ENCODE measurements at regions not wholly inside any gene's neighbourhood (a gene's known extent, or its start where the extent isn't known, plus 50 kb on each side); places are given as distances from the start of the nearest gene placed in this dataset.
"Not testable (repeated sequence)": the region's sequence is repeated elsewhere in the genome, so short reads cannot be mapped to it uniquely, and the experiment has no call there.

DNA sequence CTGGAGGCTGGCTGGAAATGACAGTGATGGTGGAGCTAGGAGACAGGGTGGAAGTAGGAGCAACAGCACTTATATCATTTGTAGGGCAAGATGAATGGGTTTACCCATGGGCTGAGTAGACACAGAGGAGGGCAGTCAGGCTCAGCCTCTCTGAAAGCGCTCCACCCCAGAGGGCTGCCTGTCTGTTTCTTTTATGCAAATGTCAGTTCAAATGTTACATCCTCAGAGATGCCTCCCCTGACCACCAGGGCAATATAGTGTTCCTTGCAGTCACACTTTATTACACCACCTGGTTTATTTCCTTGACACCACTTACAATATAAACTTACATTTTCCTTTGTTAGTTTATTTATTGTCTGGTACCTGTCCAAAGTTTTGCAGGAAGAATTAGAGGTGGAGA is 159.5 kb upstream of the IL12B start:
- TF ChIP-seq, protein P1, sequence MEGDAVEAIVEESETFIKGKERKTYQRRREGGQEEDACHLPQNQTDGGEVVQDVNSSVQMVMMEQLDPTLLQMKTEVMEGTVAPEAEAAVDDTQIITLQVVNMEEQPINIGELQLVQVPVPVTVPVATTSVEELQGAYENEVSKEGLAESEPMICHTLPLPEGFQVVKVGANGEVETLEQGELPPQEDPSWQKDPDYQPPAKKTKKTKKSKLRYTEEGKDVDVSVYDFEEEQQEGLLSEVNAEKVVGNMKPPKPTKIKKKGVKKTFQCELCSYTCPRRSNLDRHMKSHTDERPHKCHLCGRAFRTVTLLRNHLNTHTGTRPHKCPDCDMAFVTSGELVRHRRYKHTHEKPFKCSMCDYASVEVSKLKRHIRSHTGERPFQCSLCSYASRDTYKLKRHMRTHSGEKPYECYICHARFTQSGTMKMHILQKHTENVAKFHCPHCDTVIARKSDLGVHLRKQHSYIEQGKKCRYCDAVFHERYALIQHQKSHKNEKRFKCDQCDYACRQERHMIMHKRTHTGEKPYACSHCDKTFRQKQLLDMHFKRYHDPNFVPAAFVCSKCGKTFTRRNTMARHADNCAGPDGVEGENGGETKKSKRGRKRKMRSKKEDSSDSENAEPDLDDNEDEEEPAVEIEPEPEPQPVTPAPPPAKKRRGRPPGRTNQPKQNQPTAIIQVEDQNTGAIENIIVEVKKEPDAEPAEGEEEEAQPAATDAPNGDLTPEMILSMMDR (IDR thresholded peaks at IDR 0.05; ENCODE audit: insufficient read depth, low read depth, low read length, missing control alignments), result no peak
- DNase-seq (ENCODE audit: low read depth), result no peak
- no peak overlapping the region for H3K4me3 ChIP-seq (ENCODE audit: low read length)

DNA sequence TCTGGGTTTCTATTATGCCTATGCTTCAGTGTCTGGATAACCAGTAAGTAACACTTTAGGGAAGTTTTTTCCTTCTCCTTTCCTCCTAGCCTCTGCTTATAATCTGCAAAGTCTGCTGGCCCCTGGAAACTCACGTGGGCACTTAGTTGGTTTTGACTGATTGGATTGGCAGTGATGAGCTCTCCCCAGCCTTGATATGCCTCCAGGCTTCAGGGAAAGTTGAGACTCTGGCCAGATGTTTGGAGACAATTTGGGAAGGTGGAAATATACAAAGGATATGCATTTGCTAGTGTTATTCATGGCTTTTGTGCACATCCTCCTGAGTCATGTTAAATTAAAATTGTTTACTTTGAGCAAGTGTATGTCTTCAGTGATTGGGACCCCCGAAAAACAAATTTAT is 160.2 kb upstream of the IL12B start:
- DNase-seq (ENCODE audit: low read depth), result no peak
- TF ChIP-seq, protein P1 (IDR thresholded peaks at IDR 0.05; ENCODE audit: insufficient read depth, low read depth, low read length, missing control alignments), result no peak
- H3K4me3 ChIP-seq (ENCODE audit: low read length), result no peak overlapping the region

DNA sequence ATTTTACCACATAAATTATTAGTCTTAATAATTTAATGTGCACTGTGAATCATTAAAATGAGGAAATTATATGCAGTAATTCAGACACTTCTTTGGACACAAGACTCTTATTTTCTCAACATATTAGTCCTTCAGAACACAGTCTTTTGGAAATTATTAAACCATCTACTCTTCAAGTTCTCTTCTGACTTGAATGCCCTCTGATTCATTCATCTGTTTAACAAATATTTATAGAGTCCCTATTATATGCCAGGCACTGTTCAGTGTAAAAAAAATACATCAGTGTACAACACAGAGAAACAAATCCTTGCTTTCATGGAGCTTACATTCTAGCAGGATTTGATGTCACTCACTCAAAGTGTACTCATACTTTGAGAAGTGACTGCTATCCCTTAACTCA is 163.4 kb upstream of the IL12B start:
- DNase-seq (ENCODE audit: low read depth), result no peak
- H3K4me3 ChIP-seq (ENCODE audit: low read length), result no peak overlapping the region
- TF ChIP-seq, protein P1 (IDR thresholded peaks at IDR 0.05; ENCODE audit: insufficient read depth, low read depth, low read length, missing control alignments), result no peak

DNA sequence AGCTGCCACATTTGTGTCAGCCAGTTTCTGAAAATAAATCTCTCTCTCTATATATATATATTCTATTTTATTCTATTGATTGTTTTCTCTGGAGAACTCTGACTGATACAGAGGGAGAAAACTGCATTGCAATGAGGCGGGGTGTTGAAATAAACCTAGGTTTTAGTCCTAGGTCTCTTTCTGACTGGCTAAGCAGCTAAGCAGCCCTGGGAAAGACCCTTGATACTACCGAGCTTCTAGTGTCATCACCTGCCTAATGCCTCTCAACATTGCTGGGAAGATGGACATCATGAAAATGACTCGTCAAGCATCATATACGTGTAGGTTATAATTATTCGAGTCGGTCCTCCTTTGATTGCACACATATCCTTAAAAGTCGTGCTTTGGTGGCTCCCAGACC is 166.5 kb upstream of the IL12B start:
- H3K4me3 ChIP-seq (ENCODE audit: low read length), result no peak overlapping the region
- TF ChIP-seq, protein P1 (IDR thresholded peaks at IDR 0.05; ENCODE audit: insufficient read depth, low read depth, low read length, missing control alignments), result no peak
- DNase-seq (ENCODE audit: low read depth), result no peak

DNA sequence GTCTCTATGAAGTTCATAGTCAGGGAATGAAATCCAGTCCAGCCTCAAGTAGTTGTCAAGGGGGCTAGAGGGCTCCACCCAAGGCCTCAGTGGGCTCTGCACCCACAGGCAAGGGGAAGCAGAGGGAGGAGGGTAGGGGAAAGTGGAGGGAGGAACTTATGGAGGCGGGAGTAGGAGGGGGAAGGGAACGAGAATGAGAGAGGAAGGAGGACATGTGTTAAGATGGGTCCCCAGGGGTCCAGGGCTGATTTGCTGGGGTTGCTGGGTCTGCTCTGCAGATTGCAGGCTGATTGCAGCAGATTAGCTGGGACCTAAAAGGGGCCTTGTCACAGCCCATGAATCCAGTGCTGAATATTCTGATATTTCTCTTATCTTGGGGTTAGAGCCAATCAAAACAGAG is 166.9 kb upstream of the IL12B start:
- TF ChIP-seq, protein P1 (IDR thresholded peaks at IDR 0.05; ENCODE audit: insufficient read depth, low read depth, low read length, missing control alignments), result no peak
- no peak for DNase-seq (ENCODE audit: low read depth)
- H3K4me3 ChIP-seq (ENCODE audit: low read length), result no peak overlapping the region

DNA sequence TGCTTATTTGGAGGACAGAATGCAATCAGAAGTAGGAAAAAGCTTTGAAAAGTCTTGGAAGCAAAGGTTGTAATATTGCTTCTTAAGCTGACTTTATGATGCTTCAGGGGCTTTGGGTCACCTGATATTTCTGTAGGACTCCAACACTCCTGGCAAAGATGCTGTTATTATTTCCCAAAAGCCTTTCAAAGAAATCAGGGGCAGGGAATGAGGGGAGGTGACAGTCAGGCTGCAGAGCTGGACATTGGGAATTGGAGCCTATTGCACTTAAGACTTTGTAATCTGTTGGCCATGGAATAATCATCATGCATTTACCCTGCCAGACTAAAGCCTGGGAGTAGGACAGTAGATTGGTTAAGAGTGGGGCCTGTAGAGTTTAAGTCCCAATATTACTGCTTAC is 168.3 kb upstream of the IL12B start:
- DNase-seq (ENCODE audit: low read depth), result no peak
- H3K4me3 ChIP-seq (ENCODE audit: low read length), result no peak overlapping the region
- TF ChIP-seq, protein P1 (IDR thresholded peaks at IDR 0.05; ENCODE audit: insufficient read depth, low read depth, low read length, missing control alignments), result no peak

DNA sequence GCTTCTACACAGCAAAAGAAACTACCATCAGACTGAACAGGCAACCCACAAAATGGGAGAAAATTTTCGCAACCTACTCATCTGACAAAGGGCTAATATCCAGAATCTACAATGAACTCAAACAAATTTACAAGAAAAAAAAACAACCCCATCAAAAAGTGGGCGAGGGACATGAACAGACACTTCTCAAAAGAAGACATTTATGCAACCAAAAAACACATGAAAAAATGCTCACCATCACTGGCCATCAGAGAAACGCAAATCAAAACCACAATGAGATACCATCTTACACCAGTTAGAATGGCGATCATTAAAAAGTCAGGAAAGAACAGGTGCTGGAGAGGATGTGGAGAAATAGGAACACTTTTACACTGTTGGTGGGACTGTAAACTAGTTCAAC is 171.8 kb upstream of the IL12B start:
- not testable (repeated sequence) for DNase-seq (ENCODE audit: low read depth); H3K4me3 ChIP-seq (ENCODE audit: low read length)

DNA sequence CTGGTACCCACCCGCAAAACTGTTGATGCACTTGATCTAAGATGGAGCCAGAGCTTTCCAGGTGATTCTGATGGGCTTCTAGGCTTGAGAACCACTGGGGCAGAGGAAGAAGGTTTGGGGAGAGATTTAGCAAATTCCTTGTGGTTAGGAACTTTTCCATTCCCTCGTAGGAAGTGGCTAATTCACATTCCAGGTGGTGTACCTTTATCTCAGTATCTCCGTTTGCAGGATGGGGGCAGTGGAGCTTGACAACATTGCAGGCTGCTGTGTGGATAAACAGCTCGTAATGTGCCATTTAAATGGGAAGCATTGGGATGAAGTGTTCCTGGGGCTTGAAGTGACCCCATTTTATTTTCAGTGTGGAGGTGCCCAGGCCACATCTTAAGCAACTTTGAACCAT is 172.9 kb upstream of the IL12B start:
- DNase-seq (ENCODE audit: low read depth), result no peak
- H3K4me3 ChIP-seq (ENCODE audit: low read length), result no peak overlapping the region
- TF ChIP-seq, protein P1 (IDR thresholded peaks at IDR 0.05; ENCODE audit: insufficient read depth, low read depth, low read length, missing control alignments), result no peak
